Heart right ventricle (tissue), 16 donors: ENCODE measurements at regions not wholly inside any gene's neighbourhood (a gene's known extent, or its start where the extent isn't known, plus 50 kb on each side); places are given as distances from the start of the nearest gene placed in this dataset.
"Not testable (repeated sequence)": the region's sequence is repeated elsewhere in the genome, so short reads cannot be mapped to it uniquely, and the experiment has no call there.

Source experiments
- ATAC-seq, 8 donors: fragments of 200-7000 bp; cut with Tn5 transposase; one replicate each; pipeline ENCODE4 v1.9.1; 2020; ENCODE audit warnings: mild to moderate bottlenecking in 8 of 8, moderate library complexity in 8 of 8, moderate number of reproducible peaks in 1 of 8
- DNase-seq, 2 donors: peaks; one replicate each; pipeline ENCODE4 v3.0.0-alpha.2; 2020
- H3K27ac ChIP-seq, 10 donors: fragments of 200-600 bp; sonication (generic) in 2 of 10; one replicate each; pipeline versions ENCODE4 v1.5.0 to v1.8.0; 2020 to 2022; ENCODE audit warnings: mild to moderate bottlenecking in 3 of 10
- H3K27me3 ChIP-seq, 7 donors: fragments of 200-600 bp; one replicate each; pipeline ENCODE4 v1.8.0; 2021 to 2022; ENCODE audit warnings: mild to moderate bottlenecking in 2 of 7
- H3K36me3 ChIP-seq, 9 donors: fragments of 200-600 bp; sonication (generic) in 1 of 9; one replicate each; pipeline versions ENCODE4 v1.5.0 to v1.8.0; 2020 to 2022; ENCODE audit warnings: mild to moderate bottlenecking in 2 of 9
- H3K4me1 ChIP-seq, 9 donors: fragments of 200-600 bp; sonication (generic) in 1 of 9; one replicate each; pipeline versions ENCODE4 v1.5.0 to v1.8.0; 2020 to 2022; ENCODE audit warnings: mild to moderate bottlenecking in 4 of 9
- H3K4me3 ChIP-seq, 10 donors: fragments of 200-600 bp; sonication (generic) in 2 of 10; one replicate each; pipeline versions ENCODE4 v1.5.0 to v1.8.0; 2020 to 2022; ENCODE audit warnings: mild to moderate bottlenecking in 7 of 10, moderate library complexity in 2 of 10
- H3K9me3 ChIP-seq, 11 donors: fragments of 200-600 bp in 10 of 11; sonication (generic) in 2 of 11; one replicate each; pipeline versions ENCODE4 v1.5.0 to v1.8.0; 2013 to 2022; ENCODE audit warnings: mild to moderate bottlenecking in 2 of 11, control low read depth in 1 of 11, moderate library complexity in 1 of 11
- WGBS, 2 donors: extraction: QIAGEN DNeasy Blood & Tissue Kit; methylation state at CpG; one replicate each; pipeline ENCODE4 v1.1.7; 2013; ENCODE audit warnings: inconsistent platforms in 1 of 2; 5-methylcytosine and 5-hydroxymethylcytosine counted together
- intact Hi-C, 10 donors: fragments of 100-400 bp; cut with DNase I; formaldehyde crosslinking; loops; one replicate each; pipeline versions ENCODE4 v1.11.1 to v1.14.2; 2022
- TF ChIP-seq, protein P1 (sequence below), 9 donors: fragments of 200-600 bp; sonication (generic) in 2 of 9; IDR thresholded peaks; one replicate each; pipeline versions ENCODE4 v1.5.0 to v1.8.0; 2021 to 2022; ENCODE audit warnings: antibody characterized with exemption in 9 of 9, mild to moderate bottlenecking in 5 of 9, moderate library complexity in 1 of 9
- donor health status: Arrhythmogenic right ventricular cardiomyopathy.
- donor health status: ischemic (EF 13 %, LVEDD 7.1; RV severe dilation, severe dysfunction).
- donor health status: healthy with polysubstance abuse.
- donor health status: DM: no; HTN: yes; CAD: no.
- donor health status: DM: no; HTN: no; CAD: no.
- donor health status: ischemic (EF 25% LVEDD 6.9; RV normal size, moderate dysfunction).
- donor health status: ischemic (EF 25% LVEDD 5.7; RV mildly dilated, moderate dysfunction).
- donor health status: healthy.
- donor health status: DM: yes; HTN: yes; CAD: no.
- donor health status: Ischemic cardiomyopathy.
- donor health status: ischemic (EF 35%, LVEDD 5.7; RV mildly dilated, moderate dysfunction).
- donor health status: nonischemic (EF 11% LVEDD 7.7; RV severe dilation, severe dysfunction).
- donor health status: DM: yes; HTN: yes; CAD: no.
- donor health status: PGD.
- donor health status: ischemic (EF 29% LVEDD 5.4; RV normal size, mild dysfunction).
- donor health status: nonischemic (EF 23%, LVEDD 6.1; RV moderate dilation, normal function).

- DNase-seq (no peak), ATAC-seq (no peak)
- no peaks in the 10 kb centered on the region for H3K27me3 ChIP-seq
- no peaks in the 10 kb centered on the region for H3K36me3 ChIP-seq
- intact Hi-C loops, result no loop called here
- H3K9me3 ChIP-seq, result peaks cover 0 to 7% (median 0%) of the 10 kb centered on the region in 11 donors
- H3K4me1 ChIP-seq, result no peaks in the 10 kb centered on the region
- TF ChIP-seq, protein P1, sequence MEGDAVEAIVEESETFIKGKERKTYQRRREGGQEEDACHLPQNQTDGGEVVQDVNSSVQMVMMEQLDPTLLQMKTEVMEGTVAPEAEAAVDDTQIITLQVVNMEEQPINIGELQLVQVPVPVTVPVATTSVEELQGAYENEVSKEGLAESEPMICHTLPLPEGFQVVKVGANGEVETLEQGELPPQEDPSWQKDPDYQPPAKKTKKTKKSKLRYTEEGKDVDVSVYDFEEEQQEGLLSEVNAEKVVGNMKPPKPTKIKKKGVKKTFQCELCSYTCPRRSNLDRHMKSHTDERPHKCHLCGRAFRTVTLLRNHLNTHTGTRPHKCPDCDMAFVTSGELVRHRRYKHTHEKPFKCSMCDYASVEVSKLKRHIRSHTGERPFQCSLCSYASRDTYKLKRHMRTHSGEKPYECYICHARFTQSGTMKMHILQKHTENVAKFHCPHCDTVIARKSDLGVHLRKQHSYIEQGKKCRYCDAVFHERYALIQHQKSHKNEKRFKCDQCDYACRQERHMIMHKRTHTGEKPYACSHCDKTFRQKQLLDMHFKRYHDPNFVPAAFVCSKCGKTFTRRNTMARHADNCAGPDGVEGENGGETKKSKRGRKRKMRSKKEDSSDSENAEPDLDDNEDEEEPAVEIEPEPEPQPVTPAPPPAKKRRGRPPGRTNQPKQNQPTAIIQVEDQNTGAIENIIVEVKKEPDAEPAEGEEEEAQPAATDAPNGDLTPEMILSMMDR (IDR thresholded peaks at IDR 0.05), result no peak
- no peak overlapping the region for H3K4me3 ChIP-seq
- H3K27ac ChIP-seq, result no peak overlapping the region
Measured at GRCh38 chr13:64127856-64128255, 2712.2 kb upstream of the PCDH20 start.

GRCh38 chr13:64127192-64127591 lies 2711.5 kb upstream of the PCDH20 start:
- DNase-seq (no peak), ATAC-seq (no peak)
- H3K4me3 ChIP-seq, result no peak overlapping the region
- no peaks in the 10 kb centered on the region for H3K27me3 ChIP-seq
- intact Hi-C loops, result no loop called here
- no peak overlapping the region for H3K27ac ChIP-seq
- H3K9me3 ChIP-seq, result peaks cover 0 to 4% (median 0%) of the 10 kb centered on the region in 11 donors
- TF ChIP-seq, protein P1 (IDR thresholded peaks at IDR 0.05), result no peak
- 85 to 90% methylated on average over 2 of the region's 2 CpGs for WGBS, 2 donors
- no peaks in the 10 kb centered on the region for H3K36me3 ChIP-seq
- no peaks in the 10 kb centered on the region for H3K4me1 ChIP-seq

- ATAC-seq, result not testable (repeated sequence)
- 88 to 93% methylated on average over 16 of the region's 16 CpGs for WGBS, 2 donors
Measured at GRCh38 chr13:64121023-64121709, 2705.5 kb upstream of the PCDH20 start.

DNA sequence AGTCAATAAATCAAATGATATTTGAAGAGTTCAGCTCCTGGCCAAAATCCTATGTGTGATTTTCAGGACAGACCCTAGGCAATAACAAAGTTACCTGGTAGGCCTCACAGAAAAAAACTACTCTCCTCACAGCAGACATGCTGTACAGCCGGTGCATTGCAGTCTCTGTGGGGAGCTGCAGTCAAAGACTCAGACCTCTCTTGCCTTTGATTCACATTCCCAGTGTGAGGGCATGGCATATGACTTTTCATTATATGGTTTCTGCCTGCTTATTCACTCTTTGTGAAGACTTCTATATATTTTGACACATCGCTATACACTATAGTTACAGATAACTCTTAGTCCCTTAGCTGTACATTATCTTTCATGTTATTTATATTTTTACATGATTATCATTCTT lies 2684.3 kb upstream of the PCDH20 start:
- intact Hi-C loops, result no loop called here
- Histone ChIP-seq H3K4me3 (no peak overlapping the region), H3K9me3 (peaks cover 0 to 3% (median 0%) of the 10 kb centered on the region in 11 donors), H3K4me1 (no peaks in the 10 kb centered on the region), H3K27me3 (no peaks in the 10 kb centered on the region), H3K27ac (no peak overlapping the region), H3K36me3 (no peaks in the 10 kb centered on the region)
- 78 to 81% methylated on average over 2 of the region's 2 CpGs for WGBS, 2 donors
- no peak for DNase-seq
- no peak for ATAC-seq
- TF ChIP-seq, protein P1 (IDR thresholded peaks at IDR 0.05), result no peak

More at GRCh38 chr13:64121023-64121709, 2705.5 kb upstream of the PCDH20 start:
- H3K27ac ChIP-seq, H3K4me1 ChIP-seq, H3K4me3 ChIP-seq, DNase-seq, H3K27me3 ChIP-seq, H3K36me3 ChIP-seq, intact Hi-C loops: not testable (repeated sequence)
- peaks cover 0 to 41% (median 0%) of the 10 kb centered on the region in 11 donors for H3K9me3 ChIP-seq

DNA sequence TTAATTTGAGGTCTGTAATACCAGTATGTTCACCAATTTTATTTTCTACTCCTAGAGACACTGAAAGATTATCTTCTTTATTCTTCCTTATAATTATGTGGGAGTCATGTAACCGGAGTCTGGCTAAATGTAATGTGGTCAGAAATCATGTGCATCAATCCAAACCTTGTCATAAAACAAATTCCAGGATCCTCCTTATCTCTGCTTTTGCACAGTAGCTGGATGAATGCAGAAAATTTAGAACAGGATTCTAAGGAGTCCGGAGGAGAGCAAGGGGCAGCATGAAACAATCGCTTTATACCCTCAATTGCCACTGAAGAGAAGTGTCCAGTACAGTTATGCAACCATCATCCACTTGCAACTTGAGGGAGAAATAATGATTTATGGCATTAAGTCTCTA lies 2674.7 kb upstream of the PCDH20 start:
- TF ChIP-seq, protein P1 (IDR thresholded peaks at IDR 0.05), result no peak
- Histone ChIP-seq H3K4me1 (no peaks in the 10 kb centered on the region), H3K36me3 (no peaks in the 10 kb centered on the region), H3K4me3 (no peak overlapping the region), H3K9me3 (peaks cover 0 to 8% (median 0%) of the 10 kb centered on the region in 11 donors), H3K27me3 (no peaks in the 10 kb centered on the region), H3K27ac (no peak overlapping the region)
- 65 to 78% methylated on average over 3 of the region's 3 CpGs for WGBS, 2 donors
- DNase-seq (no peak), ATAC-seq (no peak)
- intact Hi-C loops, result no loop called here
